ENCODE measurements at regions not wholly inside any gene's neighbourhood (a gene's known extent, or its start where the extent isn't known, plus 50 kb on each side); places are given as distances from the start of the nearest gene placed in this dataset.

DNA sequence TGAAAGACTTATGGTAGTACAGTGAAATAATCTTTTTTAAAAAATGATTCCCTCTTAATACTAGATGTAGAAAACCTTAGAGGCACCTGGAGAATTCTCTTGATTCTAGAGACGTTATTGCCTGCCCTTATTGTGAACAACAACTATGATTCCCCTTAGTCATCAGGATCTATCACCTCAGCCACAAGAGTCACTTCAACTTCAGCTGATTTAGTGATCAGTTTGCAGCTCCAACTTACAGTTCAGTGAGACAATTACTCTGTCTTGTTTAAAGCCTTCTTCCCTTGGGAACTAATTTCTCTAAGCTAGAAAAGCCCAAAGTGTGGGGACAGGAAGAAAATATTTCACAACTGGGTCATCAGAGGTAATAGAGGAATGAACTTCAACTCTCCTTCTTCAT lies 254.3 kb upstream of the SLITRK1 start:
- TF ChIP-seq, protein P1, sequence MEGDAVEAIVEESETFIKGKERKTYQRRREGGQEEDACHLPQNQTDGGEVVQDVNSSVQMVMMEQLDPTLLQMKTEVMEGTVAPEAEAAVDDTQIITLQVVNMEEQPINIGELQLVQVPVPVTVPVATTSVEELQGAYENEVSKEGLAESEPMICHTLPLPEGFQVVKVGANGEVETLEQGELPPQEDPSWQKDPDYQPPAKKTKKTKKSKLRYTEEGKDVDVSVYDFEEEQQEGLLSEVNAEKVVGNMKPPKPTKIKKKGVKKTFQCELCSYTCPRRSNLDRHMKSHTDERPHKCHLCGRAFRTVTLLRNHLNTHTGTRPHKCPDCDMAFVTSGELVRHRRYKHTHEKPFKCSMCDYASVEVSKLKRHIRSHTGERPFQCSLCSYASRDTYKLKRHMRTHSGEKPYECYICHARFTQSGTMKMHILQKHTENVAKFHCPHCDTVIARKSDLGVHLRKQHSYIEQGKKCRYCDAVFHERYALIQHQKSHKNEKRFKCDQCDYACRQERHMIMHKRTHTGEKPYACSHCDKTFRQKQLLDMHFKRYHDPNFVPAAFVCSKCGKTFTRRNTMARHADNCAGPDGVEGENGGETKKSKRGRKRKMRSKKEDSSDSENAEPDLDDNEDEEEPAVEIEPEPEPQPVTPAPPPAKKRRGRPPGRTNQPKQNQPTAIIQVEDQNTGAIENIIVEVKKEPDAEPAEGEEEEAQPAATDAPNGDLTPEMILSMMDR (IDR thresholded peaks at IDR 0.05 in 4 of 5, conservative IDR thresholded peaks at IDR 0.05 in 1 of 5), result no peak
- no peak for TF ChIP-seq POLR2A (IDR thresholded peaks at IDR 0.05)
